ENCODE measurements at regions not wholly inside any gene's neighbourhood (a gene's known extent, or its start where the extent isn't known, plus 50 kb on each side); places are given as distances from the start of the nearest gene placed in this dataset.

- H3K36me3 ChIP-seq (ENCODE audit: control insufficient read depth in 1 of 2, insufficient read depth in 2 of 2, low read length in 2 of 2): no peaks in the 10 kb centered on the region
- no peak overlapping the region for H3K9ac ChIP-seq (ENCODE audit: low read depth in 1 of 2, low read length in 2 of 2)
- no peak overlapping the region for H3K4me3 ChIP-seq (ENCODE audit: low read depth in 1 of 2, low read length in 2 of 2)
- H3K27me3 ChIP-seq (ENCODE audit: control insufficient read depth in 1 of 2, insufficient read depth in 2 of 2, low read length in 2 of 2): no peaks in the 10 kb centered on the region
- no peaks in the 10 kb centered on the region for H3K4me1 ChIP-seq (ENCODE audit: control insufficient read depth in 1 of 2, insufficient read depth in 2 of 2, low read length in 2 of 2)
- H3K9me3 ChIP-seq (ENCODE audit: control insufficient read depth in 1 of 2, low read length in 2 of 2): peaks cover under 1 to 10% of the 10 kb centered on the region in 2 donors
- H3K27ac ChIP-seq (ENCODE audit: low read depth, low read length): no peak overlapping the region
Observed at GRCh38 chr7:136667584-136667983, 200.9 kb upstream of the CHRM2 start.

DNA sequence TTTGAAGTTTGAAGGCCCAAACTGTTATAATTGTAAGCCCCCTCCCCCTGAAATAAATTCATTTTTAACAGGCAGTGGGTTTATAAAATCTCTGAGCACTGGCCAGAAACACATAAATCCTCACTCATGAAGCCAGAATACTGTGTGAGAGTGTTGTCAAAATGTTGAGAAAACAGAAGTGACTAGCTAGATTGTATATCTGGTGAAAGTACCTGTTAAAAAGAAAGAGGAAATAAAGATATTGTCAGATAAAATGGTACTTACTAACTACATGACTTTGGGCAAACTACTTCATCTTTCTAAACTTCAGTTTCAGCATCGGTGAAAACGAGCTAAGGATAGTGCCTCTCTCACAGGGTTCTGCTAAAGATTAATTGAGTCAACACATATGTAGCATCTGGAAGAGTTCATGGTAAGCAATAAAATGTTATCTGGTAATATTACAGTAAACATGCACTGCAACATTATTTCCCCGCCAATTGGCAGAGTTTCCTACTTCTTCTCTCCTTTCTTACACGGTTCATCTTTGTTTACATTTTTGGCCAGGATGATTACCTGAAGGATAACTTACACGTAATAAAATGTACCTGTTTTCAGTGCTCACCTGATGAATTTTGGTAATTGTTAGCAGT, 202.5 kb upstream of the CHRM2 start:
- Histone ChIP-seq H3K9ac (ENCODE audit: low read depth in 1 of 2, low read length in 2 of 2) (no peak overlapping the region), H3K36me3 (ENCODE audit: control insufficient read depth in 1 of 2, insufficient read depth in 2 of 2, low read length in 2 of 2) (no peaks in the 10 kb centered on the region), H3K27me3 (ENCODE audit: control insufficient read depth in 1 of 2, insufficient read depth in 2 of 2, low read length in 2 of 2) (no peaks in the 10 kb centered on the region), H3K4me3 (ENCODE audit: low read depth in 1 of 2, low read length in 2 of 2) (no peak overlapping the region), H3K9me3 (ENCODE audit: control insufficient read depth in 1 of 2, low read length in 2 of 2) (peaks cover 0 to 4% of the 10 kb centered on the region in 2 donors), H3K27ac (ENCODE audit: low read depth, low read length) (no peak overlapping the region), H3K4me1 (ENCODE audit: control insufficient read depth in 1 of 2, insufficient read depth in 2 of 2, low read length in 2 of 2) (no peaks in the 10 kb centered on the region)

- Histone ChIP-seq H3K27me3 (ENCODE audit: control insufficient read depth in 1 of 2, insufficient read depth in 2 of 2, low read length in 2 of 2) (no peaks in the 10 kb centered on the region), H3K9ac (ENCODE audit: low read depth in 1 of 2, low read length in 2 of 2) (no peak overlapping the region), H3K4me1 (ENCODE audit: control insufficient read depth in 1 of 2, insufficient read depth in 2 of 2, low read length in 2 of 2) (no peaks in the 10 kb centered on the region), H3K36me3 (ENCODE audit: control insufficient read depth in 1 of 2, insufficient read depth in 2 of 2, low read length in 2 of 2) (no peaks in the 10 kb centered on the region), H3K27ac (ENCODE audit: low read depth, low read length) (no peak overlapping the region), H3K4me3 (ENCODE audit: low read depth in 1 of 2, low read length in 2 of 2) (no peak overlapping the region), H3K9me3 (ENCODE audit: control insufficient read depth in 1 of 2, low read length in 2 of 2) (peaks cover 0 to 4% of the 10 kb centered on the region in 2 donors)
Observed at GRCh38 chr7:136664537-136664936, 203.9 kb upstream of the CHRM2 start.

GRCh38 chr7:136657482-136657921, 210.9 kb upstream of the CHRM2 start:
- H3K9ac ChIP-seq (ENCODE audit: low read depth in 1 of 2, low read length in 2 of 2): no peak overlapping the region
- no peaks in the 10 kb centered on the region for H3K27me3 ChIP-seq (ENCODE audit: control insufficient read depth in 1 of 2, insufficient read depth in 2 of 2, low read length in 2 of 2)
- no peak overlapping the region for H3K27ac ChIP-seq (ENCODE audit: low read depth, low read length)
- H3K9me3 ChIP-seq (ENCODE audit: control insufficient read depth in 1 of 2, low read length in 2 of 2): no peaks in the 10 kb centered on the region
- no peaks in the 10 kb centered on the region for H3K4me1 ChIP-seq (ENCODE audit: control insufficient read depth in 1 of 2, insufficient read depth in 2 of 2, low read length in 2 of 2)
- no peaks in the 10 kb centered on the region for H3K36me3 ChIP-seq (ENCODE audit: control insufficient read depth in 1 of 2, insufficient read depth in 2 of 2, low read length in 2 of 2)
- no peak overlapping the region for H3K4me3 ChIP-seq (ENCODE audit: low read depth in 1 of 2, low read length in 2 of 2)

- Histone ChIP-seq H3K36me3 (ENCODE audit: control insufficient read depth in 1 of 2, insufficient read depth in 2 of 2, low read length in 2 of 2) (no peaks in the 10 kb centered on the region), H3K27me3 (ENCODE audit: control insufficient read depth in 1 of 2, insufficient read depth in 2 of 2, low read length in 2 of 2) (no peaks in the 10 kb centered on the region), H3K27ac (ENCODE audit: low read depth, low read length) (no peak overlapping the region), H3K4me1 (ENCODE audit: control insufficient read depth in 1 of 2, insufficient read depth in 2 of 2, low read length in 2 of 2) (no peaks in the 10 kb centered on the region), H3K9me3 (ENCODE audit: control insufficient read depth in 1 of 2, low read length in 2 of 2) (peaks cover 0 to 3% of the 10 kb centered on the region in 2 donors), H3K9ac (ENCODE audit: low read depth in 1 of 2, low read length in 2 of 2) (no peak overlapping the region), H3K4me3 (ENCODE audit: low read depth in 1 of 2, low read length in 2 of 2) (no peak overlapping the region)
Observed at GRCh38 chr7:136656516-136656915, 211.9 kb upstream of the CHRM2 start.

GRCh38 chr7:136655414-136655813, 213.0 kb upstream of the CHRM2 start:
- H3K27me3 ChIP-seq (ENCODE audit: control insufficient read depth in 1 of 2, insufficient read depth in 2 of 2, low read length in 2 of 2): no peaks in the 10 kb centered on the region
- no peaks in the 10 kb centered on the region for H3K4me1 ChIP-seq (ENCODE audit: control insufficient read depth in 1 of 2, insufficient read depth in 2 of 2, low read length in 2 of 2)
- H3K9me3 ChIP-seq (ENCODE audit: control insufficient read depth in 1 of 2, low read length in 2 of 2): peaks cover 0 to 3% of the 10 kb centered on the region in 2 donors
- H3K9ac ChIP-seq (ENCODE audit: low read depth in 1 of 2, low read length in 2 of 2): no peak overlapping the region
- no peaks in the 10 kb centered on the region for H3K36me3 ChIP-seq (ENCODE audit: control insufficient read depth in 1 of 2, insufficient read depth in 2 of 2, low read length in 2 of 2)
- no peak overlapping the region for H3K27ac ChIP-seq (ENCODE audit: low read depth, low read length)
- H3K4me3 ChIP-seq (ENCODE audit: low read depth in 1 of 2, low read length in 2 of 2): no peak overlapping the region

DNA sequence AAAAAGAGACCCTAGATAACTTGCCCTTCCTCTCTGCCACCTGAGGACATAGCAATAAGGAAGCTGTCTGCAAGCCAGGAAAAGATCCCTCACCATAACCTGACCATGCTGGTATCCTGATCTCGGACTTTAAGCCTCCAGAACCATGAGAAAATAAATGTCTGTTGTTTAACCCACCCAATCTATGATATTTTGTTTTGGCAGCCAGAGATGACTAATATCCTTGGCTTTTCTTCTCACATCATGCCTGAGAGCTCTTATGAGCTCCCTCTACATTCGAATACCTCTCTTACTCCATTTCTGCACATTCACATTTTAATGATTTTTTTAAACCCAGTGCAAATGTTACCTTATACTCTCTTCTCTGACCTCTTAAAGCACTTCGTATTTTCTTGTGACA, 214.0 kb upstream of the CHRM2 start:
- no peak overlapping the region for H3K27ac ChIP-seq (ENCODE audit: low read depth, low read length)
- peaks cover 0 to 3% of the 10 kb centered on the region in 2 donors for H3K9me3 ChIP-seq (ENCODE audit: control insufficient read depth in 1 of 2, low read length in 2 of 2)
- H3K9ac ChIP-seq (ENCODE audit: low read depth in 1 of 2, low read length in 2 of 2): no peak overlapping the region
- no peaks in the 10 kb centered on the region for H3K36me3 ChIP-seq (ENCODE audit: control insufficient read depth in 1 of 2, insufficient read depth in 2 of 2, low read length in 2 of 2)
- no peak overlapping the region for H3K4me3 ChIP-seq (ENCODE audit: low read depth in 1 of 2, low read length in 2 of 2)
- H3K4me1 ChIP-seq (ENCODE audit: control insufficient read depth in 1 of 2, insufficient read depth in 2 of 2, low read length in 2 of 2): no peaks in the 10 kb centered on the region
- H3K27me3 ChIP-seq (ENCODE audit: control insufficient read depth in 1 of 2, insufficient read depth in 2 of 2, low read length in 2 of 2): no peaks in the 10 kb centered on the region

DNA sequence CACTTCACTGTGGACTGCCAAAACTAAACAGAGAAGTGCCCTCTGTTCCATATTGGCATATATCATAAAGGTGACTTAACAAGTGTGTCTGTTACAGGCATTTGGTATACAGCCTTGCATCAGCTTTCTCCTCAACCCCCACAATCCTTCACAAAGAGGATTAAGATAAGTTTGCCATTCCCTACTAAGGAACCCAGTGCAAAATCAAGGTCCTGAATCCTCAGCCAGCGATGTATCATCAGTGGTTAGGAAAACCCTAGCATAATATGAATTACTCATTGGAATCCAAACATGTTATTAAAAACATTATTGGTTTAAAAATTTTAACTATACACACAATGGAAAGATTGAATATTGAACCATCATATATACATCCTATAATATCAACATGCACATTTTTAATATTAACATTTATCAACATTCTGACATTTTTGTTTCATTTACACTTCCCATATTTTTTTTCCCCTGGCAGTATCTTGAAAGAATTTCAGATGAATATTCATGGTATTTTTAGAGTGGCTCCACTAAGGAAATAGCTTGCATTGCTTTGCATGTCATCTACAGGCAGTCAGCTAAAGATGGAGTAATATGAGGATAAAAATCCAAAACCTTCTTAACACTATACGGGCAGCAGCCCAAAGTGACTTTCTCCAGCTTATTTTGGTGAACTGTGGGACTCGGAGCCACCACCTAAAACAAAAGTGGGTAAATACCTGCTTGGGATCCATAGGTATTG, 215.6 kb upstream of the CHRM2 start:
- Histone ChIP-seq H3K9me3 (ENCODE audit: control insufficient read depth in 1 of 2, low read length in 2 of 2) (peaks cover 0 to 3% of the 10 kb centered on the region in 2 donors), H3K36me3 (ENCODE audit: control insufficient read depth in 1 of 2, insufficient read depth in 2 of 2, low read length in 2 of 2) (no peaks in the 10 kb centered on the region), H3K4me1 (ENCODE audit: control insufficient read depth in 1 of 2, insufficient read depth in 2 of 2, low read length in 2 of 2) (no peaks in the 10 kb centered on the region), H3K27me3 (ENCODE audit: control insufficient read depth in 1 of 2, insufficient read depth in 2 of 2, low read length in 2 of 2) (no peaks in the 10 kb centered on the region), H3K9ac (ENCODE audit: low read depth in 1 of 2, low read length in 2 of 2) (no peak overlapping the region), H3K4me3 (ENCODE audit: low read depth in 1 of 2, low read length in 2 of 2) (no peak overlapping the region), H3K27ac (ENCODE audit: low read depth, low read length) (no peak overlapping the region)

DNA sequence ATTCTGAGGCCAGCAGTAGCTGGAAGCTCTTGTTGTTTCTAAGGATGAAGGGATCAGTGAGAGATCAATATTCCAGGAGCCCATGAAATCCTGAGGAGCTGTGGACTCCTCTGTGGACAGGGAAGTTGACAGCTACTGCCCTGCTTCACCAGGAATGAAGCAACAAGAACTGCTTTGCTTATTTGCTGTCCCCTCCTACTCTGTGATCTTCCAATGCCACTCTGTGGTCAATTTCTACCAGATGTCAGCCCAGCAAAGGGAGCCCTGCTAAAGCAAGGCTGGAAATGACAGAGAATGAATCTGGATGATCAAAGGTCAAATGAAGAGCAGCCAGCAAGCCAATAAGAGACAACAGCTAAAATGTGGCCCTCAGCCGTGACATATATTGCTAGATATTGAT, 227.5 kb upstream of the CHRM2 start:
- Histone ChIP-seq H3K36me3 (ENCODE audit: control insufficient read depth in 1 of 2, insufficient read depth in 2 of 2, low read length in 2 of 2) (no peaks in the 10 kb centered on the region), H3K9ac (ENCODE audit: low read depth in 1 of 2, low read length in 2 of 2) (no peak overlapping the region), H3K27me3 (ENCODE audit: control insufficient read depth in 1 of 2, insufficient read depth in 2 of 2, low read length in 2 of 2) (no peaks in the 10 kb centered on the region), H3K27ac (ENCODE audit: low read depth, low read length) (no peak overlapping the region), H3K9me3 (ENCODE audit: control insufficient read depth in 1 of 2, low read length in 2 of 2) (no peaks in the 10 kb centered on the region), H3K4me1 (ENCODE audit: control insufficient read depth in 1 of 2, insufficient read depth in 2 of 2, low read length in 2 of 2) (no peaks in the 10 kb centered on the region), H3K4me3 (ENCODE audit: low read depth in 1 of 2, low read length in 2 of 2) (no peak overlapping the region)

DNA sequence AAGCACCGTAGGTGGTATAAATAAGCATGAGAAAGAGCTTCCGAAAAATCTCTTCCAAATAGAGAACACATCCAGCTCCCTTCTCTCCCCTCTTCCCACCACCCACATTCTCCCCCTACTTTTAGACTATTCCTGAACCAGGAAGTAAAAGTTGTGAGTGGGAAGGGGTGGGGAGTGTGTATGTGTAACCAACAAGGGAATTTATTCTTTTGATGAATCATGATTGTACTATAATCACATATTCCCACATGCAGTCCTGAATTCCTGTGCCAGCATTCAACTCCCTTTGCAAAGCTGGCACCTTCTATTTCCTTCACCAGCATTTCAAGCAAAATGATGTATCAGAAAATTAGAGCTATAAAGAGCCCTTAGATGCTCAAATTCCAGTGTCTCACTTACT, 230.6 kb upstream of the CHRM2 start:
- Histone ChIP-seq H3K27me3 (ENCODE audit: control insufficient read depth in 1 of 2, insufficient read depth in 2 of 2, low read length in 2 of 2) (no peaks in the 10 kb centered on the region), H3K4me3 (ENCODE audit: low read depth in 1 of 2, low read length in 2 of 2) (no peak overlapping the region), H3K9ac (ENCODE audit: low read depth in 1 of 2, low read length in 2 of 2) (no peak overlapping the region), H3K4me1 (ENCODE audit: control insufficient read depth in 1 of 2, insufficient read depth in 2 of 2, low read length in 2 of 2) (no peaks in the 10 kb centered on the region), H3K9me3 (ENCODE audit: control insufficient read depth in 1 of 2, low read length in 2 of 2) (no peaks in the 10 kb centered on the region), H3K36me3 (ENCODE audit: control insufficient read depth in 1 of 2, insufficient read depth in 2 of 2, low read length in 2 of 2) (no peaks in the 10 kb centered on the region), H3K27ac (ENCODE audit: low read depth, low read length) (no peak overlapping the region)
